GM18505 (cell line): ENCODE measurements at regions not wholly inside any gene's neighbourhood (a gene's known extent, or its start where the extent isn't known, plus 50 kb on each side); places are given as distances from the start of the nearest gene placed in this dataset.

ENCODE experiments used
- ATAC-seq: cut with Tn5 transposase; IDR thresholded peaks from one replicate; pipeline ENCODE4 v1.9.1; 2021; ENCODE audit not compliant: unreplicated experiment
- POLR2A ChIP-seq: IDR thresholded peaks from 4 replicates; pipeline ENCODE4 v1.6.1; 2011; ENCODE audit warnings: borderline replicate concordance; ENCODE audit not compliant: insufficient read depth, insufficient read length; ENCODE audit errors: extremely low read depth

DNA sequence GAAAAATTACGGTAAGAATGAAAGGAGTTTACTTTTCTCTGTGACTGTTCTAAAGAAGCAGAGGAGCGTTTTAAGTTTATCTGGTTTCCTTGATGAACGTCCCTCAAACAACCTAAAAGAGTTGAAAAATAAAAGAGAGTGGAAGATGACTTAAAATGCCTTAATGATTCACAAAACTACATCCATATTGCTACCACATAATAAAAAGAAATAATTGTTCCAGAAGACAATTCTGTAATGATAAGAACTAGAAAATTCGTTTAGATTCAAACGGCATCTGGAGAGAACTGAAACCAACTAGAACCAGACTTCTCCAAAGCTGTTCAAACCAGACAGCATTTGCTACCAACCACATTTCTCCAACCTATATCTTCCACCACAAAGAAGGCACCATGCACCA lies 68.1 kb downstream of the TEKT4 start:
- ATAC-seq: no peak

DNA sequence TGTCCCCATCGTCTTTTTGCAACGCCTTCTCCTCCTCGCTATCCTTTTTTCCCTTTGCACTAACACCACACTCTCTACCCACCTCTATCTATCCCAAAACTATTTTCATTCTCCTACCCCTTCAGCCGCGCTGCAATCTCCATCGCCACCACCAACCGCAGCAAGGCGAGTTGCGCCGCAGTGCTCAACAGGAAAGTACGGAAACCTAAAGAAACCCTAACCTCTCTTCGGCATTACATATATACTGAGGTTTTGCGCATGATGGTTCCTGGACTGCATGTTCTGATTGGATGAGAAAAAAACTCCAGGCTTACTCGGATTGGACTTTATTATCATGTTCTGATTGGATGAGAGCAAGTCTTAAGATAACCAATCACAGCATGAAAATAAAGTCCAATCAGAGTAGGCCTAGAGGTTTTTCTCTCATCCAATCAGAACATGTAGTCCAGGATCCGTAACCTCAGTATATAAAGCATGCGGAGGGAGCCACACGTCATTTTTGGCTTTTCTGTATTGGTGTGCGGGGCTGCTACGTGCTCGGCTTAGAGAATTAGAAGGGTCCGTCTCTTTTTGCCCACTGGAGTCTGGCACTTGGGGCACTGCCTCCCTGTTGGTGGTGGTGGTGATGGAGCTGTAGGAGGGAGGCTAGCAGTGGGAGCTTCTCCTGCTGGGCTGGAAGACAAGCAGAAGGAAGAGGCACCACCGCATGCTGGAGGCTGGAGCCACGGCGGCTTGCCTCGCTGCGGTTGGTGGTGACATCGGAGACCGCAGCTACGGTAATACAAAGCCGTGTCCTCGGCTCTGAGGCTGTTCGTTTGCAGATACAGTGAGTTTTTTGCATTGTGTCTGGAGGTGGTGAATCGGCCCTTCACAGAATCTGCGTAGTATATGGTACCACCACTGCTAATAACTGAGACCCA lies 76.1 kb downstream of the TEKT4 start:
- no peak for ATAC-seq
- TF ChIP-seq POLR2A: no peak

More for the DNA sequence above, 68.1 kb downstream of the TEKT4 start:
- no peak for TF ChIP-seq POLR2A

DNA sequence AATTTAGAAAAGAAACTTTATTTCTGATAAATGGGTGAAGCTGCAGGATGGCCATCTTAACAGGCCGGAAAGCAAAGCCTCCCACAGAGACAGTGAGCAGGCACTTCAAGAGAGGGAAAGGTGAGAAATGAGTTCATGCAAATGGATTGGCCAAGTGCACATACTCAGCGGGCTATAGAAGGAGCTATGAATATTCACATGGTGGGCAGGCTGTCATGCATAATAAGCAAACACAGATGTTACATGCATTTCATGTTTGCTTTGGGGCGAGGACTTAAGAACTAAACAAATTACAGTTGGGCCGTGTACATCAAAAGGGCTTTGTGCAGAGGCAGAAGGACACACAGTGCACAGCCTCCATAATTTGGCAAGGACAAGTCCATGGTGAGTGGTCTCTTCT lies 69.8 kb upstream of the MAL start:
- TF ChIP-seq POLR2A: no peak
- no peak for ATAC-seq

DNA sequence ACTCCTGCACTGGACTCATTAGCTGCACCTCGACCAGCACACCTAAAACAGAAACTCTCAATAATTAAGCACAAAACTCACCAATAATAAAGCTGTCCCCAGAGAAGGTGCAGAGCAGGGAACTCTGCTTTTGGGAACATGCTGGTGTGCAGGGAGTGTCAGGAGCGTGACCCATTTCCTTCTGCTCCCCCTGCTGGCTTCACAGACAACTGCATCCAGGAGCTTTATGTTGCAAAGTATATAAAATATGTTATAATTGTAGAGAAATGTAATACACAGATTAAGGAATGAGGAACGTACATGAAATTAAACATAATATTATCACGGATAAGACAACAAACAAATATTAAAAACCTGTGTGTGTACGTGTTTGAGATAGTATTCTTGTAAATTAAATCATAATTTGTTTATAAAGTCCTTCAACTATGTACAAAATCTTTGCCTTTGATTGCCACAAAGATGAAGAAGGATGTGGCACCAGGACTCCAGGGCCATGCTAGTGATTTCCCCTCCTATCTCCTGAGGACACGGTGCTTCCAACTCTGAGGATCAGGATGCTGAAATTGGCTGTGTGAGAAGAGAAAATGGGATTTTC lies 68.6 kb upstream of the MAL start:
- peak; percentile 71 for ATAC-seq
- TF ChIP-seq POLR2A: no peak

DNA sequence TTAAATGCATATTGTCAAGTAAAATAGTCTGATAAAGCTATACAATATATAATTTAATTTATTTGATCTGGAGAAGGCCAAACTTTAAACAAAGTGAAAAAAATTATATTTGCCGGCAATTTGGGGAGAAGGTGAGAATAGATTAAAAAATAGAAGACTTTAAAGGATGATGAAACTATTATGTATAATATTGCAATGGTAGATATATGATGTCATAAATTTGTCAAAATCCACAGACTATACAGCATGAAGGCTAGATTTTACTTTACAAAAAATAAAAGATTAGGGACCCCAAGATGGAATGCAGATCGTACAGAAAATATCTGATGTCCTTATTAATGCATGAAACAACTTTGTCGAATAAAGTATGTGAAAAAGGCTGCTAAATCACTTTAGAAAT lies 67.3 kb upstream of the MAL start:
- TF ChIP-seq POLR2A: no peak
- ATAC-seq: no peak

DNA sequence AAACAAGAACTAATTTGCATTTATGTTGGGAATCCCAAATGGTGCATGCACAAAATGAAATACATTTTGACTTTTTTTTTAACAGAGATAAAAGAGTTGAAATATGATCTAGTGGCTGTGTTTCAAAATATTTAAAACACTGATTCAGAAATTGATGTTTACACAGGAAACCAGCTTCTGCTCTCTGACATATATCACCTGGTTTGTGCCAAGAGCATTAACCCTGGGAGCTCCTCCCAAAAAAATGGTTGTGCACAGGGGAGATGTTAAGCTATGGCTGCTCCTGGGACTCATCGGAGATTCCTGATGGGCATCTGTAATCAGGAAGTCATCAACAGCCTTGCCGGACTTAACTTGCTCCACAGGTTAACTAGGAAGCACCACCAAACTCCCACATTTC lies 65.2 kb upstream of the MAL start:
- ATAC-seq: no peak
- TF ChIP-seq POLR2A: no peak

DNA sequence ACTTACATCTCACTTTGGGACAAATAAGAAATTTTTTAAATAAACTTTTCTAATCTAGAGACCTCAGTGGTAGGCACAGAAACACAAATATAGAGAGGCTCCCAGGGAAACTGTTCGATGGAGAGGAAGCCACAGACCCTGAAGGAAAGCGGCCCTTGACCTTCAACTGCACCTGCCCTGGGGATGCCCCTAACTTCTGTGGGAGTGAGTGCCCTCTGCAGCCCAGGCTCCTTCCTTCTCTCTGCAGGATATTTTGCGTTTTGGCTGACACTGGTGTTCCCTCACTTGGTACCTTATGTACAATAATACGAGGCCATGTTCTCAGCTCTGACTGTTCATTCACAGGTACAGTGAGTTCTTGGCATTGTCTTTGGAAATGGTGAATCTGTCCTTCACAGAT lies 64.8 kb upstream of the MAL start:
- TF ChIP-seq POLR2A: no peak

DNA sequence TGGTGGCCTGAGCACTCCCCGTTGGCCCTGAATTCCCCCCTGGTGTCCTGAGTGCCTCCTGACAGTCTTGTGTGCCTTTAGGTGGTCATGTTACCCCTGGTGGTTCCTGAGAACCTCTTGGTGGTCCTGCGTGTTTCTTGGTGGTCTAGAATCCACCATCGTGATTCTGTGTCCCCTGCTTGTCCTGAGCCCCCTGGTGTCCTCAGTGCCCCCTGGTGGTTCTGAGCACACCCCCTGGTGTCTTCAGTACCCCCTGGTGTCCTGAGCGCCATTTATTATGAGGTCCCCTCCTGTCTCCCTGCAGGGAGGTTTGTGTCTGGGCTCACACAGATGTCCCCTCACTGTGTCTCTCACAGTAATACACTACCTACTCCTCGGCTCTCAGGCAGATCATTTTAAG lies 61.3 kb upstream of the MAL start:
- no peak for ATAC-seq
- no peak for TF ChIP-seq POLR2A

More for the DNA sequence above, 64.8 kb upstream of the MAL start:
- no peak for ATAC-seq

DNA sequence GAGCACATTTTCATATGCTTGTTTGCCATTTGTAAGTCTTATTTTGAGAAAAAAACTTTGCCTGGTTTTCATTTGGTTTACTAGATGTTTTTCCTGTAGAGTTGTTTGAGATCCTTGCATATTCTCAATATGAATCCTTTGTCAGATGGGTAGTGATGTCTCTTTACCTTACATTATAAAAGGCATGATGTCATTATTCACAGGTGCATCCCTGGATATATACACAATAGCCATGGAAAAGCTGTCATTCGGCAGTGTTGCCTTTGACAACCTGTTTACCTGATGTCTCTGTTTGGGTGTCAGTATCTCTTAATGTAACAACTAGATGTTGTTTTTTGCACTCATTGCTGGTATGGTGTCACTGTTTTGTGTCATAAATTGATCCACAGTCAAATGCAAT lies 58.8 kb upstream of the MAL start:
- TF ChIP-seq POLR2A: no peak
- ATAC-seq: no peak

DNA sequence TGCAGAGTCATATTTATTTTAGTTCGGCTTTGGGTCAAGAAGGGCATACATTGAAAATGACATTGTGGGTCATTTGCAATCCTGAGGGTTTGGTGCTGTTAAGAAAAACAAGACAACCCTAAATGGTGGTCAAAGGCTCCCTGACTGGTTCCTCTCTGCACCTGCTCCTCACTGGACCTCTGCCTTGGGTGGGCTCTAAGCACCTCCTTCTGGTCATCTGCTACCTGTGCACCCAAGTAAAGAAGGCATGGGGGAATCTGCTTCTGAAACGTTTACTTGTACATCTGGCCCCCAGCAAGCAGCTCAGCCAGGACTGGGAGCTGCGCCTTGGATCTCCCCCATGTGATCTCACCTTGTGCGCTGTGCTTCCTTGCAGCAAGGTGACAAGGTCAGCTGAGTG lies 55.2 kb upstream of the MAL start:
- TF ChIP-seq POLR2A: no peak
- no peak for ATAC-seq
